HCT116 (cell line): ENCODE measurements at regions not wholly inside any gene's neighbourhood (a gene's known extent, or its start where the extent isn't known, plus 50 kb on each side); places are given as distances from the start of the nearest gene placed in this dataset.

ENCODE experiments used
- ATAC-seq: fragments of 200-7000 bp; cut with Tn5 transposase; 2 replicates; pipeline ENCODE4 v1.9.1; 2020; ENCODE audit warnings: mild to moderate bottlenecking, moderate library complexity
- BruUV-seq: library from RNA; stranded (reverse); fragments of 400-500 nt; replicated peaks from 2 replicates; lab custom pipeline; 2021; lab: Mats Ljungman, UMichigan
- CTCF ChIA-PET: fragments of 300-600 bp; sonication (Branson Sonifier 250); formaldehyde crosslinking; loops from one replicate; lab custom pipeline; 2021; ENCODE audit warnings: antibody characterized with exemption; lab: Charles Lee
- POLR2A ChIA-PET: fragments of 300-600, 350-600 bp; sonication (Branson Sonifier 250); formaldehyde crosslinking; loops from one replicate; lab custom pipeline; 2021; ENCODE audit warnings: antibody characterized with exemption; lab: Charles Lee
- RAD21 ChIA-PET, 2 experiments: fragments of 300-600 bp; sonication (Branson Sonifier 250); formaldehyde crosslinking; loops; one replicate each; lab custom pipeline; 2023; ENCODE audit warnings: low total read pairs in 2 of 2; ENCODE audit not compliant: uncharacterized antibody in 2 of 2, unreplicated experiment in 2 of 2, low non-redundant PET in 1 of 2; lab: Charles Lee
- DNase-seq: peaks from one replicate; pipeline ENCODE4 v3.0.0-alpha.2; 2010; ENCODE audit warnings: low read depth, low spot score
- H2AFZ ChIP-seq: fragments of 200-600 bp; shearing (Covaris generic), sonication (generic); 2 replicates; pipeline ENCODE4 v1.6.1; 2017; ENCODE audit warnings: low read depth, mixed run types, mixed read lengths, antibody characterized with exemption, low read length; ENCODE audit not compliant: poor library complexity, severe bottlenecking
- H3K27ac ChIP-seq: 2 replicates; pipeline ENCODE4 v1.5.1; 2012; ENCODE audit warnings: low read depth, low read length
- H3K27me3 ChIP-seq: fragments of 200-600 bp; sonication (generic); 2 replicates; pipeline ENCODE4 v1.6.1; 2016; ENCODE audit warnings: mixed run types, low read length, mixed read lengths; ENCODE audit not compliant: insufficient read depth
- H3K36me3 ChIP-seq, 2 experiments: fragments of 200-500 bp in 1 of 2; fragments of 200-600 bp in 1 of 2; sonication (Bioruptor generic) in 1 of 2; sonication (generic) in 1 of 2; 2 replicates each; pipeline versions ENCODE4 v1.5.1 to v1.6.1; 2014 to 2016; ENCODE audit warnings: low read length in 2 of 2, inconsistent platforms in 1 of 2, mixed read lengths in 1 of 2, mixed run types in 1 of 2; ENCODE audit not compliant: insufficient read depth in 2 of 2, control insufficient read depth in 1 of 2
- H3K4me1 ChIP-seq, 2 experiments: fragments of 200-600 bp in 1 of 2; sonication (generic) in 1 of 2; 2 replicates each; pipeline versions ENCODE4 v1.5.1 to v1.6.1; 2012 to 2017; ENCODE audit warnings: low read length in 2 of 2, inconsistent platforms in 1 of 2, mild to moderate bottlenecking in 1 of 2, mixed read lengths in 1 of 2, mixed run types in 1 of 2, moderate library complexity in 1 of 2; ENCODE audit not compliant: insufficient read depth in 2 of 2, control insufficient read depth in 1 of 2
- H3K4me2 ChIP-seq: fragments of 200-600 bp; sonication (generic); 2 replicates; pipeline ENCODE4 v1.6.1; 2017; ENCODE audit warnings: mixed run types, low read length, mixed read lengths
- H3K4me3 ChIP-seq, 2 experiments: fragments of 200-600 bp in 1 of 2; sonication (generic) in 1 of 2; replicated peaks in 1 of 2; 2 replicates each; pipeline ENCODE4 v1.5.1; 2011 to 2016; ENCODE audit warnings: low read length in 2 of 2, control low read depth in 1 of 2, low read depth in 1 of 2, mild to moderate bottlenecking in 1 of 2, mixed read lengths in 1 of 2, mixed run types in 1 of 2
- H3K79me2 ChIP-seq: fragments of 200-600 bp; sonication (generic); 2 replicates; pipeline ENCODE4 v1.6.1; 2017; ENCODE audit warnings: mild to moderate bottlenecking, mixed run types, low read length, moderate library complexity, mixed read lengths; ENCODE audit not compliant: insufficient read depth
- H3K9ac ChIP-seq: fragments of 200-600 bp; sonication (generic); 2 replicates; pipeline ENCODE4 v1.6.1; 2016; ENCODE audit warnings: low read length, mixed read lengths
- H3K9me2 ChIP-seq: fragments of 200-600 bp; sonication (generic), shearing (Covaris generic); 2 replicates; pipeline ENCODE4 v1.6.1; 2017; ENCODE audit warnings: mixed run types, mild to moderate bottlenecking, moderate library complexity; ENCODE audit not compliant: insufficient read depth
- H3K9me3 ChIP-seq, 2 experiments: fragments of 200-500 bp in 1 of 2; fragments of 200-600 bp in 1 of 2; sonication (Bioruptor generic) in 1 of 2; sonication (generic) in 1 of 2; 2 replicates each; pipeline ENCODE4 v1.6.1; 2014 to 2017; ENCODE audit warnings: low read length in 2 of 2, mixed read lengths in 2 of 2, inconsistent platforms in 1 of 2, low read depth in 1 of 2, mild to moderate bottlenecking in 1 of 2, mixed run types in 1 of 2, moderate library complexity in 1 of 2; ENCODE audit not compliant: control insufficient read depth in 1 of 2, insufficient read depth in 1 of 2
- H4K20me1 ChIP-seq: fragments of 200-600 bp; sonication (generic), shearing (Covaris generic); 2 replicates; pipeline ENCODE4 v1.6.1; 2017; ENCODE audit warnings: mixed run types, mild to moderate bottlenecking, moderate library complexity; ENCODE audit not compliant: insufficient read depth
- EZH2 ChIP-seq: fragments of 200-600 bp; sonication (generic); IDR thresholded peaks from 2 replicates; pipeline ENCODE4 v1.6.1; 2017; ENCODE audit warnings: antibody characterized with exemption, mixed run types
- TCF7L2 ChIP-seq: IDR thresholded peaks from 2 replicates; pipeline ENCODE4 v1.7.0; 2011; ENCODE audit warnings: borderline replicate concordance, inconsistent platforms; ENCODE audit not compliant: insufficient read depth, insufficient read length; ENCODE audit errors: extremely low read depth
- ZNF274 ChIP-seq: fragments of 200-500 bp; sonication (Bioruptor generic); IDR thresholded peaks from 2 replicates; pipeline ENCODE4 v1.6.1; 2014; ENCODE audit warnings: mild to moderate bottlenecking, low read depth, low read length, inconsistent platforms
- intact Hi-C: fragments of 100-400 bp; cut with micrococcal nuclease; formaldehyde crosslinking; loops from 2 replicates; pipeline ENCODE4 v1.10.0; 2022
- TF ChIP-seq, protein P1 (sequence below): IDR thresholded peaks from 2 replicates; pipeline ENCODE4 v1.6.1; 2012; ENCODE audit warnings: low read depth
- TF ChIP-seq, protein P2 (sequence below): IDR thresholded peaks from 2 replicates; pipeline ENCODE4 v1.6.1; 2011; ENCODE audit warnings: mild to moderate bottlenecking, low read length, moderate library complexity; ENCODE audit not compliant: insufficient replicate concordance; ENCODE audit errors: extremely low read depth

DNA sequence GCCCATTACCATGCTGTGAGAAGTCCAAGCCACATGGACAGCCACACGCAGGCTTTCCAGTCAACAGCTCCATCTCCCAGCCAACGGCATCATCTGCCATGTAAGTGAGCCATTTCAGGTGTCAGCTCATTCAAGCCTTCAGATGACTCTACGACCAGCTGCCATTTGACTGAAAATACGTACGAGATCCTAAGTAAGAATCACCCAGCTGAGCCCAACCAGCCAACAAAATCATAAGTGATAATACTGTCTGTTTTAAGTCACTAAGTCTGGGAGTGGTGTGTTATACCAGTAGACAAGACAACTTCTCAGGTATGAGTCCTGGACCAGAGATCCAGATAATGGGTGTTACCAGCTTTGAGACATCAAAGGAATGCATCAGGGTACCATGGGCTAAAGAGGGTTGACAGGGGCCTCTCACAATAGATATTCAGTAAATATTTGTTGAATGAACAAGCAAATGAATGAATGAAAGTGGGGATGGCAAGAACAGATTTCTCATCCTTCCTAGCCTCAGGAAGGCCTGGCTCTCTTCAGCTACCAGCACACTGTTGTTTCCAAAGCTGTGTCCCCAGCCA lies 52.9 kb upstream of the CTIF start (continued):
- TF ChIP-seq, protein P1, sequence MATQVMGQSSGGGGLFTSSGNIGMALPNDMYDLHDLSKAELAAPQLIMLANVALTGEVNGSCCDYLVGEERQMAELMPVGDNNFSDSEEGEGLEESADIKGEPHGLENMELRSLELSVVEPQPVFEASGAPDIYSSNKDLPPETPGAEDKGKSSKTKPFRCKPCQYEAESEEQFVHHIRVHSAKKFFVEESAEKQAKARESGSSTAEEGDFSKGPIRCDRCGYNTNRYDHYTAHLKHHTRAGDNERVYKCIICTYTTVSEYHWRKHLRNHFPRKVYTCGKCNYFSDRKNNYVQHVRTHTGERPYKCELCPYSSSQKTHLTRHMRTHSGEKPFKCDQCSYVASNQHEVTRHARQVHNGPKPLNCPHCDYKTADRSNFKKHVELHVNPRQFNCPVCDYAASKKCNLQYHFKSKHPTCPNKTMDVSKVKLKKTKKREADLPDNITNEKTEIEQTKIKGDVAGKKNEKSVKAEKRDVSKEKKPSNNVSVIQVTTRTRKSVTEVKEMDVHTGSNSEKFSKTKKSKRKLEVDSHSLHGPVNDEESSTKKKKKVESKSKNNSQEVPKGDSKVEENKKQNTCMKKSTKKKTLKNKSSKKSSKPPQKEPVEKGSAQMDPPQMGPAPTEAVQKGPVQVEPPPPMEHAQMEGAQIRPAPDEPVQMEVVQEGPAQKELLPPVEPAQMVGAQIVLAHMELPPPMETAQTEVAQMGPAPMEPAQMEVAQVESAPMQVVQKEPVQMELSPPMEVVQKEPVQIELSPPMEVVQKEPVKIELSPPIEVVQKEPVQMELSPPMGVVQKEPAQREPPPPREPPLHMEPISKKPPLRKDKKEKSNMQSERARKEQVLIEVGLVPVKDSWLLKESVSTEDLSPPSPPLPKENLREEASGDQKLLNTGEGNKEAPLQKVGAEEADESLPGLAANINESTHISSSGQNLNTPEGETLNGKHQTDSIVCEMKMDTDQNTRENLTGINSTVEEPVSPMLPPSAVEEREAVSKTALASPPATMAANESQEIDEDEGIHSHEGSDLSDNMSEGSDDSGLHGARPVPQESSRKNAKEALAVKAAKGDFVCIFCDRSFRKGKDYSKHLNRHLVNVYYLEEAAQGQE, result no peak
- TF ChIP-seq ZNF274 (no peak), EZH2 (no peak)

DNA sequence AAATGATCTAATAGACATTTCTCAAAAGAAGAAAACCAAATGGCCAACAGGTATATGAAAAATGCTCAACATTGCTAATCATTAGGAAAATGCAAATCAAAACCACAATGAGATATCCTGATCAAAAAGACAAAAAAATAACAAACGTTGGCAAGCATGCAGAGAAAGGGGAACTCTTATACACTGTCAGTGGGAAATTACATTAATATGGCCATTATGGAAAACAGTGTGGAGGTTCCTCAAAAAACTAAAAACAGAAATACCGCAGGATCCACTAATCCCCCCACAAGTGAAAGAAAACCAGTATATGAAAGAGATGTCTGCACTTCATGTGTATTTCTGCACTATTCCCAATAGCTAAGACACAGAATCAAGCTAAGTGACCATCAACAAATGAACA lies 57.7 kb upstream of the CTIF start:
- H3K27ac ChIP-seq, result no peak overlapping the region
- peaks cover 0 to 4% of the 10 kb centered on the region in 2 experiments; a peak in 3 of 4 replicates for H3K9me3 ChIP-seq
- no peaks in the 10 kb centered on the region for H3K27me3 ChIP-seq
- ChIA-PET RAD21 (no interaction called here), CTCF (no interaction called here), POLR2A (no interaction called here)
- ATAC-seq (no peak), DNase-seq (no peak)
- TF ChIP-seq, protein P1, result no peak
- TF ChIP-seq, protein P2, sequence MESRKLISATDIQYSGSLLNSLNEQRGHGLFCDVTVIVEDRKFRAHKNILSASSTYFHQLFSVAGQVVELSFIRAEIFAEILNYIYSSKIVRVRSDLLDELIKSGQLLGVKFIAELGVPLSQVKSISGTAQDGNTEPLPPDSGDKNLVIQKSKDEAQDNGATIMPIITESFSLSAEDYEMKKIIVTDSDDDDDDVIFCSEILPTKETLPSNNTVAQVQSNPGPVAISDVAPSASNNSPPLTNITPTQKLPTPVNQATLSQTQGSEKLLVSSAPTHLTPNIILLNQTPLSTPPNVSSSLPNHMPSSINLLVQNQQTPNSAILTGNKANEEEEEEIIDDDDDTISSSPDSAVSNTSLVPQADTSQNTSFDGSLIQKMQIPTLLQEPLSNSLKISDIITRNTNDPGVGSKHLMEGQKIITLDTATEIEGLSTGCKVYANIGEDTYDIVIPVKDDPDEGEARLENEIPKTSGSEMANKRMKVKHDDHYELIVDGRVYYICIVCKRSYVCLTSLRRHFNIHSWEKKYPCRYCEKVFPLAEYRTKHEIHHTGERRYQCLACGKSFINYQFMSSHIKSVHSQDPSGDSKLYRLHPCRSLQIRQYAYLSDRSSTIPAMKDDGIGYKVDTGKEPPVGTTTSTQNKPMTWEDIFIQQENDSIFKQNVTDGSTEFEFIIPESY, result no peak
- TF ChIP-seq ZNF274 (no peak), TCF7L2 (no peak)
- no peaks in the 10 kb centered on the region for H3K36me3 ChIP-seq
- BruUV-seq, result no TSS peak
- H2AFZ ChIP-seq, result no peak overlapping the region
- H3K79me2 ChIP-seq, result no peaks in the 10 kb centered on the region
- no peaks in the 10 kb centered on the region for H3K9me2 ChIP-seq
- H3K4me2 ChIP-seq, result no peak overlapping the region
- intact Hi-C loops, result no loop called here
- H3K9ac ChIP-seq, result no peak overlapping the region
- H3K4me1 ChIP-seq, result no peaks in the 10 kb centered on the region
- H3K4me3 ChIP-seq, result no peak overlapping the region
- no peaks in the 10 kb centered on the region for H4K20me1 ChIP-seq
